IMR-90 (cell line): ENCODE measurements at regions not wholly inside any gene's neighbourhood (a gene's known extent, or its start where the extent isn't known, plus 50 kb on each side); places are given as distances from the start of the nearest gene placed in this dataset.

Experiments used
- ATAC-seq: fragments of 200-7000 bp; cut with Tn5 transposase; 2 replicates; pipeline ENCODE4 v1.9.1; 2020; ENCODE audit warnings: low read depth, mild to moderate bottlenecking, moderate library complexity
- BruUV-seq: library from RNA; stranded (reverse); fragments of 400-500 nt; replicated peaks from 2 replicates; lab custom pipeline; 2021; lab: Mats Ljungman, UMichigan
- CTCF ChIA-PET: fragments of 300-600 bp; formaldehyde crosslinking; extraction: SDS; loops from one replicate; lab custom pipeline; 2021; ENCODE audit warnings: antibody characterized with exemption; lab: Yijun Ruan, JAX
- POLR2A ChIA-PET: fragments of 300-600 bp; sonication (Branson Sonifier 250); formaldehyde crosslinking; loops from one replicate; lab custom pipeline; 2022; ENCODE audit warnings: antibody characterized with exemption; ENCODE audit not compliant: unreplicated experiment; lab: Charles Lee
- DNase-seq: peaks from one replicate; pipeline ENCODE4 v3.0.0; 2013
- H2AFZ ChIP-seq: replicated peaks from 2 replicates; pipeline ENCODE3; 2013; ENCODE audit warnings: low read length, mild to moderate bottlenecking; ENCODE audit not compliant: poor library complexity
- H2AK5ac ChIP-seq: 2 replicates; pipeline ENCODE4 v1.6.1; 2013; ENCODE audit warnings: low read depth, low read length, inconsistent platforms
- H2AK9ac ChIP-seq: replicated peaks from 2 replicates; pipeline ENCODE3; 2013; ENCODE audit warnings: mild to moderate bottlenecking, low read depth, low read length, moderate library complexity; ENCODE audit not compliant: poor library complexity
- H2BK120ac ChIP-seq: 2 replicates; pipeline ENCODE4 v1.6.1; 2013; ENCODE audit warnings: low read depth, low read length, inconsistent platforms
- H2BK15ac ChIP-seq: 3 replicates; pipeline ENCODE4 v1.6.1; 2013; ENCODE audit warnings: low read depth, low read length, inconsistent platforms
- H2BK20ac ChIP-seq: 2 replicates; pipeline ENCODE4 v1.6.1; 2013; ENCODE audit warnings: low read depth, mild to moderate bottlenecking, inconsistent platforms, low read length, moderate library complexity
- H2BK5ac ChIP-seq: 2 replicates; pipeline ENCODE4 v1.6.1; 2013; ENCODE audit warnings: mild to moderate bottlenecking, low read depth, low read length, inconsistent platforms; ENCODE audit not compliant: poor library complexity, severe bottlenecking
- H3K14ac ChIP-seq: replicated peaks from 2 replicates; pipeline ENCODE4 v1.6.1; 2013; ENCODE audit warnings: low read depth, low read length, inconsistent platforms
- H3K18ac ChIP-seq: 2 replicates; pipeline ENCODE4 v1.6.1; 2013; ENCODE audit warnings: low read depth, low read length, control low read depth
- H3K23ac ChIP-seq: 2 replicates; pipeline ENCODE4 v1.6.1; 2013; ENCODE audit warnings: low read depth, low read length, inconsistent platforms
- H3K27ac ChIP-seq: 2 replicates; pipeline ENCODE4 v1.5.1; 2013; ENCODE audit warnings: mild to moderate bottlenecking, control low read depth, low read length; ENCODE audit not compliant: insufficient read depth
- H3K27me3 ChIP-seq: 2 replicates; pipeline ENCODE4 v1.6.1; 2013; ENCODE audit warnings: low read length; ENCODE audit not compliant: control insufficient read depth, insufficient read depth
- H3K36me3 ChIP-seq: 2 replicates; pipeline ENCODE4 v1.6.1; 2013; ENCODE audit warnings: low read length, mixed read lengths; ENCODE audit not compliant: control insufficient read depth, insufficient read depth
- H3K4ac ChIP-seq: 2 replicates; pipeline ENCODE4 v1.6.1; 2013; ENCODE audit warnings: low read depth, low read length, inconsistent platforms
- H3K4me1 ChIP-seq: 2 replicates; pipeline ENCODE4 v1.6.1; 2013; ENCODE audit warnings: low read length, mixed read lengths; ENCODE audit not compliant: control insufficient read depth, insufficient read depth
- H3K4me2 ChIP-seq: 2 replicates; pipeline ENCODE4 v1.6.1; 2013; ENCODE audit warnings: low read depth, mild to moderate bottlenecking, control low read depth, low read length, moderate library complexity
- H3K4me3 ChIP-seq: 2 replicates; pipeline ENCODE4 v1.5.1; 2013; ENCODE audit warnings: low read depth, mild to moderate bottlenecking, control low read depth, low read length, moderate library complexity; ENCODE audit not compliant: insufficient read depth
- H3K56ac ChIP-seq: 2 replicates; pipeline ENCODE4 v1.6.1; 2013; ENCODE audit warnings: low read length, inconsistent platforms; ENCODE audit not compliant: insufficient read depth; ENCODE audit errors: extremely low read depth
- H3K79me1 ChIP-seq, 2 experiments: 2 replicates each; pipeline ENCODE4 v1.6.1; 2013; ENCODE audit warnings: low read length in 2 of 2, inconsistent platforms in 1 of 2, low read depth in 1 of 2
- H3K9ac ChIP-seq: 2 replicates; pipeline ENCODE4 v1.6.1; 2013; ENCODE audit warnings: low read depth, low read length, control low read depth
- H3K9me1 ChIP-seq: 2 replicates; pipeline ENCODE4 v1.6.1; 2013; ENCODE audit warnings: low read length, inconsistent platforms; ENCODE audit not compliant: insufficient read depth
- H3K9me3 ChIP-seq: 2 replicates; pipeline ENCODE4 v1.6.1; 2013; ENCODE audit warnings: low read length; ENCODE audit not compliant: control insufficient read depth, insufficient read depth
- H4K20me1 ChIP-seq: 2 replicates; pipeline ENCODE4 v1.6.1; 2013; ENCODE audit warnings: low read length, inconsistent platforms; ENCODE audit not compliant: insufficient read depth
- H4K5ac ChIP-seq: 2 replicates; pipeline ENCODE4 v1.6.1; 2013; ENCODE audit warnings: mild to moderate bottlenecking, low read depth, low read length, control low read depth
- H4K8ac ChIP-seq, 2 experiments: 2 replicates each; pipeline ENCODE4 v1.6.1; 2013; ENCODE audit warnings: low read depth in 2 of 2, low read length in 2 of 2, control low read depth in 1 of 2, inconsistent platforms in 1 of 2
- H4K91ac ChIP-seq: 2 replicates; pipeline ENCODE4 v1.6.1; 2013; ENCODE audit warnings: low read depth, low read length, inconsistent platforms; ENCODE audit not compliant: insufficient read depth
- SMC3 ChIP-seq: fragments of 150-350 bp; IDR thresholded peaks from 2 replicates; pipeline ENCODE4 v1.6.1; 2016; ENCODE audit warnings: low read depth, mild to moderate bottlenecking, antibody characterized with exemption, low read length, moderate library complexity
- WGBS, 2 experiments: methylation state at CpG; one replicate each; pipeline versions ENCODE4 v1.1.5 to v1.1.7; 2013; ENCODE audit warnings: missing lambda C conversion rate in 2 of 2; ENCODE audit not compliant: insufficient read length in 1 of 2; ENCODE audit errors: extremely low coverage in 2 of 2; 5-methylcytosine and 5-hydroxymethylcytosine counted together
- dilution Hi-C: fragments of 300-500 bp; cut with HindIII; formaldehyde crosslinking; loops from one replicate; pipeline ENCODE4 v1.14.3; 2018; ENCODE audit warnings: low sequenced_read_pairs; ENCODE audit not compliant: unreplicated experiment
- in situ Hi-C: fragments of 300-500 bp; cut with MboI; formaldehyde crosslinking; loops from 3 replicates; pipeline ENCODE4 v1.14.3; 2019; ENCODE audit warnings: low sequenced_read_pairs, inconsistent platforms, mixed read lengths
- intact Hi-C: fragments of 100-400 bp; cut with micrococcal nuclease; formaldehyde crosslinking; loops from 2 replicates; pipeline ENCODE4 v1.10.0; 2022

- H3K14ac ChIP-seq, result no peak overlapping the region
- H2AK9ac ChIP-seq, result no peak overlapping the region
- ATAC-seq, result no peak
- no peak for TF ChIP-seq SMC3
- H3K4me2 ChIP-seq, result no peak overlapping the region
- H4K8ac ChIP-seq, result no peak overlapping the region
- no peaks in the 10 kb centered on the region for H3K4me1 ChIP-seq
- no peak overlapping the region for H3K18ac ChIP-seq
- ChIA-PET CTCF (no interaction called here), POLR2A (no interaction called here)
- H4K20me1 ChIP-seq, result no peaks in the 10 kb centered on the region
- no peaks in the 10 kb centered on the region for H3K27me3 ChIP-seq
- intact Hi-C loops (no loop called here), dilution Hi-C loops (no loop called here), in situ Hi-C loops (no loop called here)
- no peaks in the 10 kb centered on the region for H3K36me3 ChIP-seq
- no peak overlapping the region for H3K9ac ChIP-seq
- H3K79me1 ChIP-seq, result no peaks in the 10 kb centered on the region
- H3K27ac ChIP-seq, result no peak overlapping the region
- H3K4ac ChIP-seq, result no peak overlapping the region
- H2AK5ac ChIP-seq, result no peak overlapping the region
- no CpG with 5 or more reads among the region's 2 CpGs for WGBS, 2 experiments
- H2AFZ ChIP-seq, result no peak overlapping the region
- H2BK5ac ChIP-seq, result no peak overlapping the region
- DNase-seq, result no peak
- no peak overlapping the region for H3K56ac ChIP-seq
- H2BK20ac ChIP-seq, result no peak overlapping the region
- no peak overlapping the region for H4K5ac ChIP-seq
- no peak overlapping the region for H3K23ac ChIP-seq
- no peak overlapping the region for H2BK15ac ChIP-seq
- BruUV-seq, result no TSS peak
- no peak overlapping the region for H4K91ac ChIP-seq
- no peak overlapping the region for H2BK120ac ChIP-seq
- H3K9me1 ChIP-seq, result no peaks in the 10 kb centered on the region
- H3K9me3 ChIP-seq, result no peaks in the 10 kb centered on the region
- H3K4me3 ChIP-seq, result no peak overlapping the region
These were observed 367.7 kb downstream of the CDK5RAP2 start for GRCh38 chr9:120212153-120212852.
